WTC11 (cell line): ENCODE measurements at regions not wholly inside any gene's neighbourhood (a gene's known extent, or its start where the extent isn't known, plus 50 kb on each side); places are given as distances from the start of the nearest gene placed in this dataset.

Source experiments
- ATAC-seq: fragments of 200-7000 bp; cut with Tn5 transposase; 2 replicates; pipeline ENCODE4 v1.10.0; 2021; ENCODE audit warnings: mild to moderate bottlenecking, moderate library complexity
- CTCF ChIA-PET: fragments of 300-600 bp; sonication (Branson Sonifier 250); formaldehyde crosslinking; loops from one replicate; lab custom pipeline; 2021; ENCODE audit warnings: antibody characterized with exemption; lab: Charles Lee
- POLR2A ChIA-PET: fragments of 350-600 bp; sonication (Branson Sonifier 250); formaldehyde crosslinking; loops from one replicate; lab custom pipeline; 2021; ENCODE audit warnings: antibody characterized with exemption; lab: Charles Lee
- DNase-seq: peaks from one replicate; pipeline ENCODE4 v3.0.0; 2021; ENCODE audit warnings: low spot score
- H3K27ac Mint-ChIP-seq: 2 replicates; pipeline ENCODE4 v1.8.0; 2021; ENCODE audit warnings: mixed read lengths
- H3K27me3 Mint-ChIP-seq: 2 replicates; pipeline ENCODE4 v1.8.0; 2021; ENCODE audit warnings: low read depth, mild to moderate bottlenecking, moderate library complexity, mixed read lengths
- H3K36me3 Mint-ChIP-seq: 2 replicates; pipeline ENCODE4 v1.8.0; 2021; ENCODE audit warnings: mixed read lengths
- H3K4me1 Mint-ChIP-seq: 2 replicates; pipeline ENCODE4 v1.8.0; 2022; ENCODE audit warnings: mixed read lengths
- H3K4me3 Mint-ChIP-seq: 2 replicates; pipeline ENCODE4 v1.8.0; 2021; ENCODE audit warnings: mild to moderate bottlenecking, moderate library complexity, mixed read lengths
- H3K9me3 Mint-ChIP-seq: 2 replicates; pipeline ENCODE4 v1.8.0; 2021; ENCODE audit warnings: mixed read lengths
- ATF2 ChIP-seq: sonication (generic); formaldehyde crosslinking; IDR thresholded peaks from 2 replicates; pipeline ENCODE4 v1.8.1; 2022; ENCODE audit warnings: low read depth, missing genetic modification reagents, borderline replicate concordance
- CREB1 ChIP-seq: sonication (generic); formaldehyde crosslinking; IDR thresholded peaks from 2 replicates; pipeline ENCODE4 v1.8.0; 2023; ENCODE audit warnings: mild to moderate bottlenecking, missing genetic modification reagents
- CREM ChIP-seq: sonication (generic); formaldehyde crosslinking; IDR thresholded peaks from 2 replicates; pipeline ENCODE4 v1.8.1; 2022; ENCODE audit warnings: mild to moderate bottlenecking, missing genetic modification reagents, moderate library complexity
- E2F5 ChIP-seq: sonication (generic); formaldehyde crosslinking; IDR thresholded peaks from 2 replicates; pipeline ENCODE4 v1.8.1; 2022; ENCODE audit warnings: mild to moderate bottlenecking, moderate library complexity, missing genetic modification reagents
- ELF4 ChIP-seq: sonication (generic); formaldehyde crosslinking; IDR thresholded peaks from 2 replicates; pipeline ENCODE4 v1.8.1; 2022; ENCODE audit warnings: low read depth, mild to moderate bottlenecking, moderate library complexity, missing genetic modification reagents
- EMX1 ChIP-seq: fragments of 250-450 bp; sonication (Bioruptor Pico); IDR thresholded peaks from 2 replicates; pipeline ENCODE4 v1.8.0; 2021; ENCODE audit warnings: mild to moderate bottlenecking
- FOXP1 ChIP-seq: sonication (generic); formaldehyde crosslinking; IDR thresholded peaks from 2 replicates; pipeline ENCODE4 v1.8.0; 2022; ENCODE audit warnings: missing genetic modification reagents, mild to moderate bottlenecking, moderate library complexity, borderline replicate concordance
- HMGXB4 ChIP-seq: sonication (generic); formaldehyde crosslinking; IDR thresholded peaks from 2 replicates; pipeline ENCODE4 v1.8.1; 2023; ENCODE audit warnings: mild to moderate bottlenecking, moderate library complexity, missing genetic modification reagents
- IRF1 ChIP-seq: sonication (generic); formaldehyde crosslinking; IDR thresholded peaks from 2 replicates; pipeline ENCODE4 v1.8.0; 2023; ENCODE audit warnings: missing genetic modification reagents
- JAZF1 ChIP-seq: fragments of 250-450 bp; sonication (Bioruptor Pico); IDR thresholded peaks from 2 replicates; pipeline ENCODE4 v1.9.0; 2021; ENCODE audit warnings: moderate library complexity, mild to moderate bottlenecking, inconsistent platforms
- NR1H2 ChIP-seq: sonication (generic); formaldehyde crosslinking; IDR thresholded peaks from 2 replicates; pipeline ENCODE4 v1.9.0; 2021; ENCODE audit warnings: mild to moderate bottlenecking, moderate library complexity, missing genetic modification reagents
- PREB ChIP-seq: sonication (generic); formaldehyde crosslinking; IDR thresholded peaks from 2 replicates; pipeline ENCODE4 v1.8.1; 2022; ENCODE audit warnings: mild to moderate bottlenecking, missing genetic modification reagents, moderate library complexity, borderline replicate concordance
- SMAD4 ChIP-seq: sonication (generic); formaldehyde crosslinking; IDR thresholded peaks from 2 replicates; pipeline ENCODE4 v1.8.0; 2022; ENCODE audit warnings: mild to moderate bottlenecking, missing genetic modification reagents
- SOX15 ChIP-seq: fragments of 250-450 bp; sonication (Bioruptor Pico); IDR thresholded peaks from 2 replicates; pipeline ENCODE4 v1.9.0; 2021; ENCODE audit warnings: mild to moderate bottlenecking
- SP1 ChIP-seq: sonication (generic); formaldehyde crosslinking; conservative IDR thresholded peaks from 2 replicates; pipeline ENCODE4 v1.8.1; 2022; ENCODE audit warnings: missing genetic modification reagents
- ZMAT4 ChIP-seq: fragments of 250-450 bp; sonication (Bioruptor Pico); IDR thresholded peaks from 2 replicates; pipeline ENCODE4 v1.9.0; 2021; ENCODE audit warnings: mild to moderate bottlenecking
- ZNF138 ChIP-seq: sonication (generic); formaldehyde crosslinking; conservative IDR thresholded peaks from 2 replicates; pipeline ENCODE4 v1.8.1; 2022; ENCODE audit warnings: mild to moderate bottlenecking, moderate library complexity, missing genetic modification reagents
- ZNF219 ChIP-seq: sonication (generic); formaldehyde crosslinking; IDR thresholded peaks from 2 replicates; pipeline ENCODE4 v1.8.0; 2023; ENCODE audit warnings: missing genetic modification reagents, mild to moderate bottlenecking, borderline replicate concordance
- ZNF263 ChIP-seq: sonication (generic); formaldehyde crosslinking; IDR thresholded peaks from 2 replicates; pipeline ENCODE4 v1.8.1; 2022; ENCODE audit warnings: low read depth, mild to moderate bottlenecking, moderate library complexity, missing genetic modification reagents
- ZNF423 ChIP-seq: fragments of 250-450 bp; sonication (Bioruptor Pico); IDR thresholded peaks from 2 replicates; pipeline ENCODE4 v2.1.2; 2022; ENCODE audit warnings: mild to moderate bottlenecking, moderate library complexity
- ZNF425 ChIP-seq: fragments of 250-450 bp; sonication (Bioruptor Pico); conservative IDR thresholded peaks from 2 replicates; pipeline ENCODE4 v1.9.0; 2021; ENCODE audit warnings: mild to moderate bottlenecking
- ZNF512 ChIP-seq: sonication (generic); formaldehyde crosslinking; IDR thresholded peaks from 2 replicates; pipeline ENCODE4 v1.8.1; 2022; ENCODE audit warnings: missing genetic modification reagents, borderline replicate concordance

- TF ChIP-seq PREB (CRISPR knock-in tag), result no peak
Observed at GRCh38 chr9:79895232-79895631, 323.5 kb downstream of the TLE4 start (continued).

- ChIA-PET CTCF (no interaction called here), POLR2A (no interaction called here)
- H3K27me3 Mint-ChIP-seq, result no peaks in the 10 kb centered on the region
- no peak overlapping the region for H3K4me3 Mint-ChIP-seq
- H3K27ac Mint-ChIP-seq, result no peak overlapping the region
- no peak for TF ChIP-seq FOXP1 (CRISPR knock-in tag)
- no peak for TF ChIP-seq ZNF423 (CRISPR knock-in tag)
- no peak for TF ChIP-seq SP1 (CRISPR knock-in tag)
- no peak for TF ChIP-seq ZNF219 (CRISPR knock-in tag)
- no peak for TF ChIP-seq PREB (CRISPR knock-in tag)
- no peak for TF ChIP-seq E2F5 (CRISPR knock-in tag)
- no peak for TF ChIP-seq ZNF512 (CRISPR knock-in tag)
- no peak for TF ChIP-seq ZMAT4 (CRISPR knock-in tag)
- no peak for TF ChIP-seq EMX1 (CRISPR knock-in tag)
- TF ChIP-seq SOX15 (CRISPR knock-in tag), result no peak
- TF ChIP-seq CREB1 (CRISPR knock-in tag), result no peak
- no peak for TF ChIP-seq ZNF263 (CRISPR knock-in tag)
- TF ChIP-seq ZNF138 (CRISPR knock-in tag), result no peak
- no peak for TF ChIP-seq CREM (CRISPR knock-in tag)
- TF ChIP-seq SMAD4, result no peak
- no peak for TF ChIP-seq NR1H2 (CRISPR knock-in tag)
- TF ChIP-seq JAZF1, result no peak
- H3K9me3 Mint-ChIP-seq, result no peaks in the 10 kb centered on the region
- DNase-seq (no peak), ATAC-seq (no peak)
- H3K36me3 Mint-ChIP-seq, result no peaks in the 10 kb centered on the region
- no peaks in the 10 kb centered on the region for H3K4me1 Mint-ChIP-seq
Observed at GRCh38 chr9:79889369-79889768, 317.6 kb downstream of the TLE4 start.

GRCh38 chr9:79885093-79885857, 313.5 kb downstream of the TLE4 start:
- no peak for DNase-seq
- no peaks in the 10 kb centered on the region for H3K27me3 Mint-ChIP-seq
- no peaks in the 10 kb centered on the region for H3K4me1 Mint-ChIP-seq
- H3K36me3 Mint-ChIP-seq, result no peaks in the 10 kb centered on the region
- POLR2A ChIA-PET, result no interaction called here
- no peak for ATAC-seq
- no peak overlapping the region for H3K27ac Mint-ChIP-seq
- no peaks in the 10 kb centered on the region for H3K9me3 Mint-ChIP-seq
- no peak overlapping the region for H3K4me3 Mint-ChIP-seq
- CTCF ChIA-PET, result no interaction called here
- TF ChIP-seq ATF2 (CRISPR knock-in tag) (no peak), ZNF219 (CRISPR knock-in tag) (no peak), ELF4 (CRISPR knock-in tag) (no peak), HMGXB4 (no peak), IRF1 (CRISPR knock-in tag) (no peak), ZNF425 (CRISPR knock-in tag) (no peak)
